ENCODE measurements at regions not wholly inside any gene's neighbourhood (a gene's known extent, or its start where the extent isn't known, plus 50 kb on each side); places are given as distances from the start of the nearest gene placed in this dataset.

DNA sequence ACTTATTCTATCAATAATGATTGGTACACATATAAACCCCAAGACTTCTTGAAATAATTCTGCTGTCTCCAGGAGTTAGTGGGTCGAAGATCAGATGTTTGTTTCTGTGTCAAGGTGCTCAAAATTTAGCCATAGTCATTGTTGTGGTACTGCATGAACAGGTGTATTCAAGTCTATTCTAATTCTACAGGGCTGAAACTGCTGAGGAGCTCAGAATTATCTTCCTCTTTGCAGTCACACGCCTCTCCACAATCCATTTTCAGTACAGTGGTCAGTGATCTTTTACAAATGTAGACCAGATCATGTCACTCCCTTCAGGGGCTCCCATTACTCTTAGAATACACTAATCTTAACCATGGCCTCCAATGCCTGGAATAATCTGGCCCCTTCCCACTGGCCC lies 527.5 kb downstream of the NTRK3 start:
- H3K27me3 ChIP-seq (ENCODE audit: low read depth): no peaks in the 10 kb centered on the region
- no peaks in the 10 kb centered on the region for H3K36me3 ChIP-seq (replicated peaks)
- DNase-seq (ENCODE audit: low spot score in 2 of 2): no peak
- in situ Hi-C loops (cut with MboI; ENCODE audit: low sequenced_read_pairs): no loop called here
- peaks cover 12% of the 10 kb centered on the region; the same call in 1 of the 2 replicates for H3K9me3 ChIP-seq
- no peaks in the 10 kb centered on the region for H3K4me1 ChIP-seq
- no peak overlapping the region for H3K4me3 ChIP-seq

DNA sequence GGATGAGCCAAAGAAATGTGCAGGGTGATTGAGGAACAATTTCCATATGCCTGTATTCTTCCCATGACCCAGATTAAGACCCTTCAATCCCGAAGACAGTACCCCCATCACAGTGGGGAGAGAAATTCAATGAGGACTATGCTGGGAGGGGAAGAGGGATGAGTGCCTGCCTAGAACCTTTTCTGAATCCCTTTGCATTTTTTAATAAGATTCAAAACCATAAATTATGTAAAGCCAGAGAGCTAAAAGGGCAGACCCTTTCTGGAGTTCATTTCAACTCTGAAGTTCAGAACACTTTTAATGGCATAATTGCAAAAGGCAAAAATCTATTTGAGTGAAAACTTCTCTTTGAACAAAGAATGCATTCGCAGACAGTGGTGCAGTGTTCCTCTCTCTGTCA lies 529.5 kb downstream of the NTRK3 start:
- DNase-seq (ENCODE audit: low spot score in 2 of 2): no peak
- in situ Hi-C loops (cut with MboI; ENCODE audit: low sequenced_read_pairs): no loop called here
- Histone ChIP-seq H3K27me3 (ENCODE audit: low read depth) (no peaks in the 10 kb centered on the region), H3K36me3 (replicated peaks) (no peaks in the 10 kb centered on the region), H3K9me3 (peaks cover 11% of the 10 kb centered on the region), H3K4me1 (no peaks in the 10 kb centered on the region), H3K4me3 (no peak overlapping the region)

DNA sequence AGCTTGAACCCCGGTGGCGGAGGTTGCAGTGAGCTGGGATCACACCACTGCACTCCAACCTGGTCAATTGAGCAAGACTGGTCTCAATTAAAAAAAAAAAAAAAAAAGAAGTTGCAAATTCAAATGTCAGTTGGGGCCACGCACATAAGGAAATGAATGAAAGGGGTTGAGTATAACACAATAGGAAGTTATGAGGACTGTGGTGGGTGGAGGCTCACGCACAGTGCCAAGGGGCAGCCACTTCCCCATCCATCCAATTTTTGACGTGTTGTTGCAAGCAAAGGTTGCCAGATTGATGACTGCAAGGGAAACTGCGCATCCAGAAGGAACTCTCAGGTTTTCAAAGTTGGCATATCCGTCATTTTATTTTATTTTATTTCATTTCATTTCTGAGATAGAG lies 532.2 kb downstream of the NTRK3 start:
- no peaks in the 10 kb centered on the region for H3K4me1 ChIP-seq
- in situ Hi-C loops (cut with MboI; ENCODE audit: low sequenced_read_pairs): no loop called here
- DNase-seq (ENCODE audit: low spot score in 2 of 2): no peak
- peaks cover 8% of the 10 kb centered on the region for H3K9me3 ChIP-seq
- no peak overlapping the region for H3K4me3 ChIP-seq
- no peaks in the 10 kb centered on the region for H3K27me3 ChIP-seq (ENCODE audit: low read depth)
- no peaks in the 10 kb centered on the region for H3K36me3 ChIP-seq (replicated peaks)

DNA sequence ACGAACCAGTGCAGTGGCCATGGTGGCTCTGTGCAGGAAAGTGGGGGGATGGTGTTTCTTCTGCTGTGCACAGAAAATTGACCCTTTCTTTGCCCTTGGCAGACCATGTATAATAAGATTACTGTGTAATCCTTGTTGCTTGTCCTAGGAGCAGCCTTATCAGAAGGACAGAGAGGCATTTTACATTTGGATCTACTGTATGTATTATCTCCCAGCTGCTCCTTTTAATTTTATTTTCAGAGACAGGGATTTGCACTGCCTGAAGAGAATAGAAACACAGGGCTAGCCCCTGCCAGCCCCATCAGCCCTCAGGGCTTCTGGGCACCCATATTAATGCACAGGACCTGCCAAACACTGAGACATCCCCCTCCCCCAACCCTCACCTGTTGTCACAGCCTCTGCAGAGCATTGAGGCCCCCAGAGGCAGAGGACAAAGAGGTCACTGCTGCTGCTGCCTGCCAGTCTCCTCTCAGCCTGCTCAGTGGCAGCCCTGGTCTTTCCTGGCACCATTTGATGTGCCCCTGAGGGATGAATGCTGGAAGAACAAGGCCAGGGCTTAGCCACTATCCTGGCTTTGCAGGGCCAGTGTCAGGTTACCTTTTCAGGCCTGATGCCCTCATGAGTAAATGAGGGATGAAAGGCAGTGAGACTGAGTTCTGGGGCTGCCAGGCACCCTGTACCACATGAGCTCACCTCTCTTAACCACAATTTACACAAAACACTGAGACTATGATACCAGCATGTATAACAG lies 533.4 kb downstream of the NTRK3 start:
- peaks cover 8% of the 10 kb centered on the region; the same call in 1 of the 2 replicates for H3K9me3 ChIP-seq
- in situ Hi-C loops (cut with MboI; ENCODE audit: low sequenced_read_pairs): no loop called here
- H3K4me3 ChIP-seq: no peak overlapping the region
- no peaks in the 10 kb centered on the region for H3K4me1 ChIP-seq
- DNase-seq (ENCODE audit: low spot score in 2 of 2): no peak
- H3K27me3 ChIP-seq (ENCODE audit: low read depth): no peaks in the 10 kb centered on the region
- H3K36me3 ChIP-seq (replicated peaks): no peaks in the 10 kb centered on the region

DNA sequence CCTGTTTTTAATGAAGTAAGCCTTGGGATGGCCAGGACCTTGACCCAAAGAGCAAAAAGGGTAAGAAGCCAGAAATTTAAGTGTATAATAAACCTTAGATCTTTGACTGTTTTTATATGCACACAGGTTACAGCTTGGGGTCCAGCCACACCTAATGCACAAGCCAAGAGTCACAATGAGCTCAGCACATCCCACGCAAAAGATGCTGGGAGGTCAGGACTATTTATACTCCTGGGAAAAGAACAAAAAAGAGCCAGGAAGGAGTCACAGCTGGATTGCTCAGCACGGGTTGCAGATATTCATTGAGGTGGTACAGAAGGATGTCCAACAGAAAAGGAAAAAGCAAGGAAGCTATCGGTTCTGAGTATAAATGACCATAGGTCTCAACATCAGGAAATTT lies 536.3 kb downstream of the NTRK3 start:
- Histone ChIP-seq H3K36me3 (replicated peaks) (no peaks in the 10 kb centered on the region), H3K9me3 (peaks cover 12% of the 10 kb centered on the region; the same call in 1 of the 2 replicates), H3K27me3 (ENCODE audit: low read depth) (no peaks in the 10 kb centered on the region), H3K4me1 (no peaks in the 10 kb centered on the region), H3K4me3 (no peak overlapping the region)
- in situ Hi-C loops (cut with MboI; ENCODE audit: low sequenced_read_pairs): no loop called here
- DNase-seq (ENCODE audit: low spot score in 2 of 2): no peak

DNA sequence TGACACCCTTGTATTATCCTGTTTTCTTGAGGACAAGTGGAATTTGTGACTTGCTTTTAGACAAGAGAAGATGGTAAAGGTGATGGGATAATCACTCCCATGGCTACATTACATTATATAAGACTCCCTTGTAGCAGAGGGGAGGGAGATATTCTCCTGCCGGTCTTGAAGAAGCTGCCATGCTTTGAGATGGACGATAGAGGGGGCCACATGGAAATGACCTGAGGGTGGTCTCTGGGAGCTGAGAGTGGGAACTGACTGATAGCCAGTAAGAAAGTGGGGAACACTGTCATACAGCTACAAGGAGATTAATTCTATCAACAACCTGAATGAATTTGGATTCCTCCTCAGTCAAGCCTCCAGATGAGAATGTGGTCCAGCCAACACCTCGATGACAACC lies 540.1 kb downstream of the NTRK3 start:
- Histone ChIP-seq H3K9me3 (peaks cover 7% of the 10 kb centered on the region), H3K4me1 (no peaks in the 10 kb centered on the region), H3K27me3 (ENCODE audit: low read depth) (no peaks in the 10 kb centered on the region), H3K4me3 (no peak overlapping the region), H3K36me3 (replicated peaks) (no peaks in the 10 kb centered on the region)
- no peak for DNase-seq (ENCODE audit: low spot score in 2 of 2)
- in situ Hi-C loops (cut with MboI; ENCODE audit: low sequenced_read_pairs): no loop called here

DNA sequence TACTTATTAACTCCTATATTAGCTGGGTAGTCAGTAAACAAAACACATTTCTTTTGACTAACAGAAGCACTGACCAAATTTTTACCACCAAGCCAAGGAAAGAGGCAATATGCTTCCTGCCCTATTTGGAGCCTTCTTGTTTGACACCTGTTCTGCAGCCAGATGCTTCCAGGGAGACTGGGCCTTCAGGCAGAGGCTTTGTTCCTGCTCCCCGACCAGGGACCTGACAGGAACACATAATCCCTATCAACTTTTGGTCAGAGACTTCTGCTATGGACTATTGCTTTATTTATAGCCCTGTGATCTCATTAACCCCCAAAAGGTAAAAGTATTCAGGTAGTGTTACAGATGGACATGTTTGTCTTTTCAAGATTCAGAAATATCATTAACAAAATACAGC lies 541.3 kb downstream of the NTRK3 start:
- Histone ChIP-seq H3K4me3 (no peak overlapping the region), H3K27me3 (ENCODE audit: low read depth) (no peaks in the 10 kb centered on the region), H3K4me1 (no peaks in the 10 kb centered on the region), H3K9me3 (peaks cover 7% of the 10 kb centered on the region), H3K36me3 (replicated peaks) (no peaks in the 10 kb centered on the region)
- in situ Hi-C loops (cut with MboI; ENCODE audit: low sequenced_read_pairs): no loop called here
- no peak for DNase-seq (ENCODE audit: low spot score in 2 of 2)

DNA sequence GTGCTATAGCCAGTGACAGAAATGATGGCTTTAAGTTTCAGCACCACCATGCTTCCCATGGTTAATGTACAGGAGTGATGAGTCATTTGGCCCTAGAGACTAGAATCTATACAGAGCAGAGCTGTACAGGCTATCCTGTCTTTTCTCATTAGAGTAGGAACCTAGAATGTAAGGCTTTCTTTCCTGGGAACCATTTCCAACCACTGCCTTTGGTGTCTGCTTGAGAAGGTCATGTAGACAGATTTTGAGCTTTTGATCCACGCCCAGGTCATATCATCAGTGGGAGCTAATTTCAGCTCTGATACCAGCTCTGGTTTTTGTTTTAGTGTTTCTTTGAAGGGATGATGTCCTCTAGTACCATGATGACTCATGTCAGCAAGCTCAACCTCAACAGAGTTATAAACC lies 543.1 kb downstream of the NTRK3 start:
- Histone ChIP-seq H3K4me3 (no peak overlapping the region), H3K4me1 (no peaks in the 10 kb centered on the region), H3K36me3 (replicated peaks) (no peaks in the 10 kb centered on the region), H3K27me3 (ENCODE audit: low read depth) (no peaks in the 10 kb centered on the region), H3K9me3 (peaks cover 7% of the 10 kb centered on the region)
- DNase-seq (ENCODE audit: low spot score in 2 of 2): no peak
- in situ Hi-C loops (cut with MboI; ENCODE audit: low sequenced_read_pairs): no loop called here

DNA sequence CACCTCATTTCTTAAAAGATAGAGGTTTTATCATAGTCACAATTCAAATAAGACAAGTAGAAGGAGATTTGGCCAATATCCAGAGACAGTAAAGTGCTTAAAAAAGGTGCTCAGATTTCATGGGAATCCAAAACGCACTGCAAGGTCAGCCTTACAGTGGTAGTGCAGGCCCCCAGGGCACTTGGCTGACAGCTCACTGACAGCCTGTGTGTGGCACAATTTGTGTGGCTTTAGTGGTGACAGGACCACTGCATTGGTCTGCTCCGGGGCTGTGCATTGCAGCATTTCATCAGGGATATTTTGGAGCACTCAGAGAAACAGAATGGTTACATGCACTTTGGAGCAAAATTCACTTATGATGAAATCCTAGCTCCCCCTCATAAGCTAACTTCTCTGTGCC lies 544.3 kb downstream of the NTRK3 start:
- in situ Hi-C loops (cut with MboI; ENCODE audit: low sequenced_read_pairs): no loop called here
- no peaks in the 10 kb centered on the region for H3K27me3 ChIP-seq (ENCODE audit: low read depth)
- peaks cover 6% of the 10 kb centered on the region for H3K9me3 ChIP-seq
- H3K4me1 ChIP-seq: no peaks in the 10 kb centered on the region
- H3K4me3 ChIP-seq: no peak overlapping the region
- H3K36me3 ChIP-seq (replicated peaks): no peaks in the 10 kb centered on the region
- DNase-seq (ENCODE audit: low spot score in 2 of 2): no peak

DNA sequence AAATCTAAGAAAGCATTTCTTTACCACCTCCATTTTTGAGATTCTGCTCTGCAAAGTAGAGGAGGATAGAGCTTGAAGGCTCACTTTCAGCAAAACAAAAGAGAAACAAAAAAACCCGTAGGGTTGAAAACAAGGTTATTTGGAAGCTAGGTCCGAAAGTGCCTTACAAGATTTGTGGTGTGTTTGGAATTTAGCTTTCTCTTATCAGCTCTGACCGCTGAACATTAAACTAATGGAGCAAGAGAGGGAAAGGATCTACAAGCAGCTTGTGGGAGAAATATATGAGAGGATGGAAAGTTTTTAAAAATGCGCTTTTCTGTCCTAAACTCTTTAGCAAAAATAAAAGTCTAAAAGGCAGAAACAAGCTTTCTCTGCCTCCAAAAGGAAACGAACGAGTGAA lies 545.5 kb downstream of the NTRK3 start:
- Histone ChIP-seq H3K27me3 (ENCODE audit: low read depth) (no peaks in the 10 kb centered on the region), H3K4me1 (no peaks in the 10 kb centered on the region), H3K4me3 (no peak overlapping the region), H3K9me3 (peaks cover 8% of the 10 kb centered on the region), H3K36me3 (replicated peaks) (no peaks in the 10 kb centered on the region)
- no peak for DNase-seq (ENCODE audit: low spot score in 2 of 2)
- in situ Hi-C loops (cut with MboI; ENCODE audit: low sequenced_read_pairs): no loop called here

DNA sequence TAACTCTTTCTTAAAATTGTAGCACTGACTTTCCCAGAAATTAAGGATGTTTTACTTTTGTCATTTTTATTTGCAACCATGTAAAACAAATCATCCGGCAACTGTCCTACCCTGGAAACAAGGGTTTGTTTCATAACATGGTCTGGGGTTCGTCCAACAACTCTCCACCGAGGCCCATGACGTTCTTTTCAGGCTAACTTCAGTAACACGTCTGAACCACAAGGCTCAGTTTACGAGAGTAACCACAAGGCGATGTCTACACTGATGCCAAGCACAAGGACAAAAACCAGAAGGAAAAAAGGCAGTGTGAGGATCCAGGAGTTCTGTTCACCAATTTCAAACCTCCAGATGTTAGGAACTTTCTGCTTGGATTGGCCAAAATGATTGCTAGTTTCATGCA lies 546.1 kb downstream of the NTRK3 start:
- Histone ChIP-seq H3K27me3 (ENCODE audit: low read depth) (no peaks in the 10 kb centered on the region), H3K4me1 (no peaks in the 10 kb centered on the region), H3K4me3 (no peak overlapping the region), H3K9me3 (peaks cover 7% of the 10 kb centered on the region), H3K36me3 (replicated peaks) (no peaks in the 10 kb centered on the region)
- DNase-seq (ENCODE audit: low spot score in 2 of 2): no peak
- in situ Hi-C loops (cut with MboI; ENCODE audit: low sequenced_read_pairs): no loop called here

DNA sequence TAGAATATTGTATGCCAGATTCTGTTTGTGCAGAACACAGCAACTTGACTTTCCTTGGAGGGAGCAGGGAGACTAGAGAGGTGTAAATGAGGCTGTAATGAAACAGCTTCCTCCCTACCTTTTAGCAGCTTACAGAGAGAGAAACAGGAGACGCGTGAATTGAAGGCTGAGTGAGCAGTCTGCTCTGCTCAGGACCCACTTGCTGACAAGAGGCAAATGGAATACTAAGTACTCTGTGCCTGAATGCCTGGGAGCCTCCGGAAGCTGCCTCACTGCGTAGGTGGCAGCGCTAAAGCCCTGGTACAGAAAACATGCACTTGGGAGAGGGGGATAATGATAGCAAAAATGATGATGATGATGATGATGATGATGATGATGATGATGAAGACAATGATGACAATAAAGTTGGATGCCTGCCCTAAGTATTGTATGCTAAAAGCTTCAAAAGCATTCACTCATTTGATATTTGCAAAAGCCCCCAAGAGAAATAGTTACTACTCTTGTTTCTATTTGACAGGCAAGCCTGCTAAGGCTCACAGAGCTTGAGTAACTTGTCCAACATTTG lies 548.9 kb downstream of the NTRK3 start:
- Histone ChIP-seq H3K4me1 (no peaks in the 10 kb centered on the region), H3K27me3 (ENCODE audit: low read depth) (no peaks in the 10 kb centered on the region), H3K9me3 (peaks cover 6% of the 10 kb centered on the region)

DNA sequence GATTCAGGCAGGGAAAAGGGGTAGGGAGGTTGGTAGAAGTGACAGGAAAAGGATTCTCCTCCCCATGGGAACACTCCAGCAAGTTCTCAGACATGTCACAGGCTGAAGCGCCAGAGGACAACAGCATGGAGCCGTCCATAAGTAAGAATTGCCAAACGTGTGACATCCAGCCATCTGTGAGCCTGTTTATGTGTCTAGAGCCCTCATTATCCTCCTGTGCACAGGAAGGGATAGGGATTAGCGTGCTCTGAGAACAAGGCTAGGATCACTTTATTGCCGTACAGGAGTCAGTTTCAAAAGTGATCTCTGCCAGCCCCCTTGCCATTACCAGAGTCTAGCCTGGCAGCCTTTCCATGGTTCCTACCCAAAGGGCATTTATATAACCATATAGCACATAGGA lies 549.5 kb downstream of the NTRK3 start:
- in situ Hi-C loops (cut with MboI; ENCODE audit: low sequenced_read_pairs): no loop called here
- no peaks in the 10 kb centered on the region for H3K36me3 ChIP-seq (replicated peaks)
- no peaks in the 10 kb centered on the region for H3K4me1 ChIP-seq
- no peaks in the 10 kb centered on the region for H3K27me3 ChIP-seq (ENCODE audit: low read depth)
- no peak overlapping the region for H3K4me3 ChIP-seq
- DNase-seq (ENCODE audit: low spot score in 2 of 2): no peak
- H3K9me3 ChIP-seq: peaks cover 7% of the 10 kb centered on the region

More for the DNA sequence above, 548.9 kb downstream of the NTRK3 start:
- DNase-seq (ENCODE audit: low spot score in 2 of 2): no peak
- in situ Hi-C loops (cut with MboI; ENCODE audit: low sequenced_read_pairs): no loop called here
- H3K4me3 ChIP-seq: no peak overlapping the region
- H3K36me3 ChIP-seq (replicated peaks): no peaks in the 10 kb centered on the region

DNA sequence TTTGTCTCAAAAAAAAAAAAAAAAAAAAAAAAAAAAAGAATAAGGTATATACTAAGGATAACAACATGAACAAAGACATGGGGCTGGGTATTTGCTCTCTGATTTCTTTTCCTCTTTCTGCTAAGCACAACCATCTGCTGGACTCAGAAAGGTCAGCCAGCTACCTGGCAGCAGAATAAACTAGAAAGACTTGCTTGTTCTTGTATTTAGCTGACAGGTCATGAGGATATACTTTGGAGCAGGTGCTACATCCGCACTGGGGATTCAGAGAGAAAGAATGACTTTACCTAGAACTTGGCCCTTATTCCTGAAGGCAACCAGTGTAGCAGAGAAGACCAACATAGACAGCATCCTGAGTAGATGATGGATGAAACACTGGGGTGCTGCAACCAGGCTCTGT lies 550.5 kb downstream of the NTRK3 start:
- no peaks in the 10 kb centered on the region for H3K27me3 ChIP-seq (ENCODE audit: low read depth)
- H3K4me3 ChIP-seq: no peak overlapping the region
- H3K36me3 ChIP-seq (replicated peaks): no peaks in the 10 kb centered on the region
- no peak for DNase-seq (ENCODE audit: low spot score in 2 of 2)
- no peaks in the 10 kb centered on the region for H3K4me1 ChIP-seq
- in situ Hi-C loops (cut with MboI; ENCODE audit: low sequenced_read_pairs): no loop called here
- H3K9me3 ChIP-seq: peaks cover 11% of the 10 kb centered on the region

DNA sequence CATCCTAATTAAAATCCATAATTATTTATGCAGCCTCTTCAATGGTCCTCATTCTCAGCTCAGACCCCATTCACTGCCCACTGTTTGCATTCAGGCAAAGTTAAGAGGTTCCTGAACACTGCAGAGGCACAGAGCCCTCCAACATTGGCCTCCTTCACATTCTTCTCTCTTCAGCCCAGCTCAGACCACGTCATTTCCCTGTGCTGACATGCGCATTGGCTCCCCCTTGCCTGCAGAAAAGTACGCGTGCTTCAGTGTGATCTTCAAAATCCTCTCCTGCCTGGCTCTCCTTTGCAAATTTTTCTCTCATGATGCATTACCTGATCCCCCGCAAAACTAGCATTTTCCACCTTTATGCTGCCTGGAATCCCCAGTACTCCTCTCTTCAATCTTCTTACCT lies 552.3 kb downstream of the NTRK3 start:
- in situ Hi-C loops (cut with MboI; ENCODE audit: low sequenced_read_pairs): no loop called here
- no peaks in the 10 kb centered on the region for H3K27me3 ChIP-seq (ENCODE audit: low read depth)
- H3K4me1 ChIP-seq: no peaks in the 10 kb centered on the region
- DNase-seq (ENCODE audit: low spot score in 2 of 2): no peak
- H3K36me3 ChIP-seq (replicated peaks): no peaks in the 10 kb centered on the region
- H3K4me3 ChIP-seq: no peak overlapping the region
- H3K9me3 ChIP-seq: peaks cover 11% of the 10 kb centered on the region
